ENCODE measurements at regions not wholly inside any gene's neighbourhood (a gene's known extent, or its start where the extent isn't known, plus 50 kb on each side); places are given as distances from the start of the nearest gene placed in this dataset.

GRCh38 chr7:110129159-110129558 is 961.8 kb upstream of the LRRN3 start:
- TF ChIP-seq, protein P1, sequence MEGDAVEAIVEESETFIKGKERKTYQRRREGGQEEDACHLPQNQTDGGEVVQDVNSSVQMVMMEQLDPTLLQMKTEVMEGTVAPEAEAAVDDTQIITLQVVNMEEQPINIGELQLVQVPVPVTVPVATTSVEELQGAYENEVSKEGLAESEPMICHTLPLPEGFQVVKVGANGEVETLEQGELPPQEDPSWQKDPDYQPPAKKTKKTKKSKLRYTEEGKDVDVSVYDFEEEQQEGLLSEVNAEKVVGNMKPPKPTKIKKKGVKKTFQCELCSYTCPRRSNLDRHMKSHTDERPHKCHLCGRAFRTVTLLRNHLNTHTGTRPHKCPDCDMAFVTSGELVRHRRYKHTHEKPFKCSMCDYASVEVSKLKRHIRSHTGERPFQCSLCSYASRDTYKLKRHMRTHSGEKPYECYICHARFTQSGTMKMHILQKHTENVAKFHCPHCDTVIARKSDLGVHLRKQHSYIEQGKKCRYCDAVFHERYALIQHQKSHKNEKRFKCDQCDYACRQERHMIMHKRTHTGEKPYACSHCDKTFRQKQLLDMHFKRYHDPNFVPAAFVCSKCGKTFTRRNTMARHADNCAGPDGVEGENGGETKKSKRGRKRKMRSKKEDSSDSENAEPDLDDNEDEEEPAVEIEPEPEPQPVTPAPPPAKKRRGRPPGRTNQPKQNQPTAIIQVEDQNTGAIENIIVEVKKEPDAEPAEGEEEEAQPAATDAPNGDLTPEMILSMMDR (IDR thresholded peaks at IDR 0.05; ENCODE audit: insufficient read depth, low read length), result no peak
- no peak for TF ChIP-seq POLR2AphosphoS5 (IDR thresholded peaks at IDR 0.05; ENCODE audit: low read depth)

Measured in HL-60 (cell line).